ENCODE measurements at regions not wholly inside any gene's neighbourhood (a gene's known extent, or its start where the extent isn't known, plus 50 kb on each side); places are given as distances from the start of the nearest gene placed in this dataset.

- Mint-ChIP-seq H3K9me3 (no peaks in the 10 kb centered on the region), H3K27ac (no peak overlapping the region), H3K36me3 (ENCODE audit: low read depth) (no peaks in the 10 kb centered on the region), H3K4me3 (no peak overlapping the region), H3K27me3 (ENCODE audit: low read depth, poor library complexity) (peaks cover 9% of the 10 kb centered on the region), H3K4me1 (no peaks in the 10 kb centered on the region)
- no peak for TF ChIP-seq CTCF (IDR thresholded peaks at IDR 0.05)
- DNase-seq = no peak
Observed at GRCh38 chr20:54950304-54950703, 474.9 kb downstream of the DOK5 start.

- H3K4me1 Mint-ChIP-seq = no peaks in the 10 kb centered on the region
- H3K36me3 Mint-ChIP-seq (ENCODE audit: low read depth) = no peaks in the 10 kb centered on the region
- H3K4me3 Mint-ChIP-seq = no peak overlapping the region
- H3K27ac Mint-ChIP-seq = no peak overlapping the region
- TF ChIP-seq CTCF (IDR thresholded peaks at IDR 0.05) = no peak
- DNase-seq = no peak
- H3K27me3 Mint-ChIP-seq (ENCODE audit: low read depth, poor library complexity) = no peaks in the 10 kb centered on the region
- no peaks in the 10 kb centered on the region for H3K9me3 Mint-ChIP-seq
Observed at GRCh38 chr20:54941666-54942065, 466.3 kb downstream of the DOK5 start.

- Mint-ChIP-seq H3K9me3 (no peaks in the 10 kb centered on the region), H3K27me3 (ENCODE audit: low read depth, poor library complexity) (no peaks in the 10 kb centered on the region), H3K36me3 (ENCODE audit: low read depth) (no peaks in the 10 kb centered on the region), H3K4me1 (no peaks in the 10 kb centered on the region), H3K27ac (no peak overlapping the region), H3K4me3 (no peak overlapping the region)
- no peak for TF ChIP-seq CTCF (IDR thresholded peaks at IDR 0.05)
- DNase-seq = no peak
Observed at GRCh38 chr20:54940522-54940921, 465.1 kb downstream of the DOK5 start.

GRCh38 chr20:54938707-54939106, 463.3 kb downstream of the DOK5 start:
- no peaks in the 10 kb centered on the region for H3K9me3 Mint-ChIP-seq
- no peak overlapping the region for H3K27ac Mint-ChIP-seq
- H3K36me3 Mint-ChIP-seq (ENCODE audit: low read depth) = no peaks in the 10 kb centered on the region
- DNase-seq = no peak
- no peak overlapping the region for H3K4me3 Mint-ChIP-seq
- H3K4me1 Mint-ChIP-seq = no peaks in the 10 kb centered on the region
- H3K27me3 Mint-ChIP-seq (ENCODE audit: low read depth, poor library complexity) = no peaks in the 10 kb centered on the region
- no peak for TF ChIP-seq CTCF (IDR thresholded peaks at IDR 0.05)

- Mint-ChIP-seq H3K27ac (no peak overlapping the region), H3K36me3 (ENCODE audit: low read depth) (no peaks in the 10 kb centered on the region), H3K4me3 (no peak overlapping the region), H3K27me3 (ENCODE audit: low read depth, poor library complexity) (no peaks in the 10 kb centered on the region), H3K4me1 (no peaks in the 10 kb centered on the region), H3K9me3 (peaks cover 14% of the 10 kb centered on the region)
- no peak for TF ChIP-seq CTCF (IDR thresholded peaks at IDR 0.05)
- no peak for DNase-seq
Observed at GRCh38 chr20:54933212-54933904, 458.0 kb downstream of the DOK5 start.

GRCh38 chr20:54929191-54929590, 453.8 kb downstream of the DOK5 start:
- Mint-ChIP-seq H3K27me3 (ENCODE audit: low read depth, poor library complexity) (no peaks in the 10 kb centered on the region), H3K4me1 (no peaks in the 10 kb centered on the region), H3K9me3 (peaks cover 14% of the 10 kb centered on the region), H3K36me3 (ENCODE audit: low read depth) (no peaks in the 10 kb centered on the region), H3K27ac (no peak overlapping the region), H3K4me3 (no peak overlapping the region)
- no peak for TF ChIP-seq CTCF (IDR thresholded peaks at IDR 0.05)
- DNase-seq = no peak
